HEK293 (cell line): ENCODE measurements at regions not wholly inside any gene's neighbourhood (a gene's known extent, or its start where the extent isn't known, plus 50 kb on each side); places are given as distances from the start of the nearest gene placed in this dataset.

Source experiments
- CTCF ChIA-PET: fragments of 350-600 bp; formaldehyde crosslinking; extraction: SDS; loops from one replicate; lab custom pipeline; 2021; ENCODE audit warnings: antibody characterized with exemption; lab: Yijun Ruan, JAX
- POLR2A ChIA-PET: fragments of 300-600 bp; formaldehyde crosslinking; extraction: SDS; loops from one replicate; lab custom pipeline; 2020; ENCODE audit warnings: antibody characterized with exemption, inconsistent platforms; lab: Yijun Ruan, JAX
- H3K27ac ChIP-seq: fragments of 200-500 bp; sonication (Bioruptor generic); 2 replicates; pipeline ENCODE4 v1.5.1; 2014; ENCODE audit warnings: low read depth, low read length, control low read depth, inconsistent platforms; ENCODE audit errors: extremely low read depth
- H3K36me3 ChIP-seq, 2 experiments: fragments of 200-500 bp in 1 of 2; sonication (Bioruptor generic) in 1 of 2; 1 replicate in 1 of 2; 2 replicates in 1 of 2; pipeline ENCODE4 v1.5.1; 2014 to 2017; ENCODE audit warnings: inconsistent platforms in 2 of 2, low read length in 2 of 2; ENCODE audit not compliant: control insufficient read depth in 2 of 2, insufficient read depth in 1 of 2
- H3K4me1 ChIP-seq: fragments of 200-500 bp; sonication (Bioruptor generic); 2 replicates; pipeline ENCODE4 v1.5.1; 2014; ENCODE audit warnings: mild to moderate bottlenecking, low read length, inconsistent platforms; ENCODE audit not compliant: control insufficient read depth, insufficient read depth
- H3K4me3 ChIP-seq: 2 replicates; pipeline ENCODE4 v1.5.1; 2011; ENCODE audit warnings: low read depth, mild to moderate bottlenecking, control low read depth, low read length, moderate library complexity
- H3K9me3 ChIP-seq: fragments of 200-500 bp; sonication (Bioruptor generic); 2 replicates; pipeline ENCODE4 v1.5.1; 2014; ENCODE audit warnings: low read depth, low read length, inconsistent platforms; ENCODE audit not compliant: control insufficient read depth, insufficient read depth
- AEBP2 ChIP-seq: fragments of 450-650 bp; formaldehyde crosslinking; IDR thresholded peaks from 2 replicates; pipeline ENCODE4 v1.5.1; 2016; ENCODE audit warnings: missing biosample characterization, missing genetic modification characterization, borderline replicate concordance
- FEZF1 ChIP-seq: fragments of 450-650 bp; formaldehyde crosslinking; IDR thresholded peaks from 2 replicates; pipeline ENCODE4 v1.5.1; 2016; ENCODE audit warnings: missing biosample characterization, missing genetic modification characterization
- KLF16 ChIP-seq: fragments of 450-650 bp; formaldehyde crosslinking; IDR thresholded peaks from 2 replicates; pipeline ENCODE4 v1.5.1; 2017; ENCODE audit warnings: missing biosample characterization, missing genetic modification characterization
- PBX3 ChIP-seq: sonication (generic); formaldehyde crosslinking; IDR thresholded peaks from 2 replicates; pipeline ENCODE4 v1.8.1; 2022; ENCODE audit warnings: mild to moderate bottlenecking, moderate library complexity, missing genetic modification reagents
- SP2 ChIP-seq: fragments of 450-650 bp; formaldehyde crosslinking; IDR thresholded peaks from 2 replicates; pipeline ENCODE4 v1.5.1; 2016; ENCODE audit warnings: missing biosample characterization, missing genetic modification characterization
- TCF7L2 ChIP-seq: IDR thresholded peaks from 2 replicates; pipeline ENCODE4 v1.6.1; 2011; ENCODE audit warnings: low read depth, mild to moderate bottlenecking, inconsistent platforms, low read length, moderate library complexity, borderline replicate concordance
- TRIM28 ChIP-seq: IDR thresholded peaks from 2 replicates; pipeline ENCODE4 v1.6.1; 2011; ENCODE audit warnings: low read length, control low read depth, borderline replicate concordance
- ZBTB11 ChIP-seq: fragments of 450-650 bp; formaldehyde crosslinking; conservative IDR thresholded peaks from 2 replicates; pipeline ENCODE4 v1.5.1; 2016; ENCODE audit warnings: low read depth, missing biosample characterization, missing genetic modification characterization
- ZBTB48 ChIP-seq: fragments of 450-650 bp; formaldehyde crosslinking; IDR thresholded peaks from 2 replicates; pipeline ENCODE4 v1.5.1; 2016; ENCODE audit warnings: missing biosample characterization, missing genetic modification characterization
- ZFP69B ChIP-seq: fragments of 450-650 bp; formaldehyde crosslinking; IDR thresholded peaks from 2 replicates; pipeline ENCODE4 v1.5.1; 2016; ENCODE audit warnings: missing biosample characterization, missing genetic modification characterization
- ZNF155 ChIP-seq: fragments of 450-650 bp; formaldehyde crosslinking; IDR thresholded peaks from 2 replicates; pipeline ENCODE4 v1.5.1; 2016; ENCODE audit warnings: missing biosample characterization, missing genetic modification characterization
- ZNF16 ChIP-seq: fragments of 450-650 bp; formaldehyde crosslinking; IDR thresholded peaks from 2 replicates; pipeline ENCODE4 v1.5.1; 2016; ENCODE audit warnings: low read depth, missing biosample characterization, missing genetic modification characterization
- ZNF169 ChIP-seq: fragments of 450-650 bp; formaldehyde crosslinking; IDR thresholded peaks from 2 replicates; pipeline ENCODE4 v1.5.1; 2016; ENCODE audit warnings: missing biosample characterization, missing genetic modification characterization
- ZNF184 ChIP-seq: fragments of 450-650 bp; IDR thresholded peaks from 2 replicates; pipeline ENCODE4 v1.5.1; 2018; ENCODE audit warnings: missing biosample characterization, mild to moderate bottlenecking, missing genetic modification characterization
- ZNF202 ChIP-seq: fragments of 450-650 bp; formaldehyde crosslinking; IDR thresholded peaks from 2 replicates; pipeline ENCODE4 v1.5.1; 2016; ENCODE audit warnings: missing biosample characterization, missing genetic modification characterization, borderline replicate concordance
- ZNF274 ChIP-seq, 2 experiments: fragments of 200-500 bp in 1 of 2; fragments of 450-650 bp in 1 of 2; sonication (Bioruptor generic) in 1 of 2; formaldehyde crosslinking in 1 of 2; IDR thresholded peaks; 2 replicates each; pipeline versions ENCODE4 v1.5.1 to v1.6.1; 2014 to 2016; ENCODE audit warnings: borderline replicate concordance in 1 of 2, inconsistent platforms in 1 of 2, low read length in 1 of 2, missing biosample characterization in 1 of 2, missing genetic modification characterization in 1 of 2
- ZNF335 ChIP-seq: fragments of 450-650 bp; formaldehyde crosslinking; conservative IDR thresholded peaks from 2 replicates; pipeline ENCODE4 v1.5.1; 2016; ENCODE audit warnings: missing biosample characterization, missing genetic modification characterization
- ZNF37A ChIP-seq: fragments of 450-650 bp; IDR thresholded peaks from 2 replicates; pipeline ENCODE4 v1.5.1; 2018; ENCODE audit warnings: missing biosample characterization, missing genetic modification characterization
- ZNF449 ChIP-seq: fragments of 450-650 bp; formaldehyde crosslinking; IDR thresholded peaks from 2 replicates; pipeline ENCODE4 v1.5.1; 2017; ENCODE audit warnings: missing biosample characterization, mild to moderate bottlenecking, missing genetic modification characterization, moderate library complexity
- ZNF561 ChIP-seq: fragments of 450-650 bp; IDR thresholded peaks from 2 replicates; pipeline ENCODE4 v1.5.1; 2018; ENCODE audit warnings: missing biosample characterization, missing genetic modification characterization, borderline replicate concordance
- ZNF571 ChIP-seq: fragments of 450-650 bp; formaldehyde crosslinking; IDR thresholded peaks from 2 replicates; pipeline ENCODE4 v1.5.0; 2017; ENCODE audit warnings: missing biosample characterization, missing genetic modification characterization
- ZNF610 ChIP-seq: fragments of 450-650 bp; formaldehyde crosslinking; IDR thresholded peaks from 2 replicates; pipeline ENCODE4 v1.5.1; 2016; ENCODE audit warnings: missing biosample characterization, missing genetic modification characterization, borderline replicate concordance
- ZNF629 ChIP-seq: fragments of 450-650 bp; formaldehyde crosslinking; IDR thresholded peaks from 2 replicates; pipeline ENCODE4 v1.5.1; 2017; ENCODE audit warnings: missing biosample characterization, missing genetic modification characterization
- ZSCAN23 ChIP-seq: fragments of 450-650 bp; formaldehyde crosslinking; IDR thresholded peaks from 2 replicates; pipeline ENCODE4 v1.5.1; 2016; ENCODE audit warnings: missing biosample characterization, missing genetic modification characterization
- ZSCAN5A ChIP-seq: fragments of 450-650 bp; formaldehyde crosslinking; IDR thresholded peaks from 2 replicates; pipeline ENCODE4 v1.5.1; 2016; ENCODE audit warnings: missing biosample characterization, missing genetic modification characterization

- TF ChIP-seq AEBP2 (tag by site-specific recombination) (no peak), KLF16 (tag by site-specific recombination) (no peak), ZNF571 (tag by site-specific recombination) (no peak), ZNF184 (tag by site-specific recombination) (no peak), ZNF37A (tag by site-specific recombination) (no peak)
Measured at GRCh38 chr1:103931891-103932290, 182.2 kb downstream of the AMY1C start (continued).

- CTCF ChIA-PET, result no interaction called here
- TF ChIP-seq ZSCAN23, result no peak
- TF ChIP-seq ZNF184 (tag by site-specific recombination), result no peak
- TF ChIP-seq ZNF155 (tag by site-specific recombination), result no peak
- no peak for TF ChIP-seq ZNF449 (tag by site-specific recombination)
- no peaks in the 10 kb centered on the region for H3K9me3 ChIP-seq
- POLR2A ChIA-PET, result no interaction called here
- H3K36me3 ChIP-seq, result no peaks in the 10 kb centered on the region
- no peak overlapping the region for H3K27ac ChIP-seq
- H3K4me1 ChIP-seq, result no peaks in the 10 kb centered on the region
- H3K4me3 ChIP-seq, result no peak overlapping the region
Measured at GRCh38 chr1:103937763-103938357, 188.2 kb downstream of the AMY1C start.

GRCh38 chr1:103941086-103941485, 191.4 kb downstream of the AMY1C start:
- Histone ChIP-seq H3K4me3 (no peak overlapping the region), H3K36me3 (no peaks in the 10 kb centered on the region), H3K9me3 (no peaks in the 10 kb centered on the region), H3K4me1 (no peaks in the 10 kb centered on the region), H3K27ac (no peak overlapping the region)
- ChIA-PET CTCF (no interaction called here), POLR2A (no interaction called here)
- TF ChIP-seq ZBTB48 (tag by site-specific recombination), result no peak
- no peak for TF ChIP-seq ZNF561 (tag by site-specific recombination)
- TF ChIP-seq ZNF610, result no peak
- TF ChIP-seq ZNF169 (tag by site-specific recombination), result no peak
- no peak for TF ChIP-seq ZNF274 (IDR thresholded peaks at IDR 0.05; ENCODE audit: low read length)
- no peak for TF ChIP-seq ZNF274 (tag by site-specific recombination; IDR thresholded peaks at IDR 0.05; ENCODE audit: borderline replicate concordance)
- TF ChIP-seq TCF7L2, result no peak
- TF ChIP-seq ZNF629 (tag by site-specific recombination), result no peak
- no peak for TF ChIP-seq ZBTB11
- no peak for TF ChIP-seq SP2
- TF ChIP-seq ZSCAN5A (tag by site-specific recombination), result no peak
- TF ChIP-seq ZNF16 (tag by site-specific recombination), result no peak
- TF ChIP-seq ZNF335 (tag by site-specific recombination), result no peak
- TF ChIP-seq TRIM28, result no peak
- TF ChIP-seq PBX3 (CRISPR knock-in tag), result no peak
- TF ChIP-seq ZFP69B (tag by site-specific recombination), result no peak
- TF ChIP-seq ZNF202, result no peak
- TF ChIP-seq FEZF1 (tag by site-specific recombination), result no peak
